CD4-positive, CD25-positive, alpha-beta regulatory T cell (primary cell): ENCODE measurements at regions not wholly inside any gene's neighbourhood (a gene's known extent, or its start where the extent isn't known, plus 50 kb on each side); places are given as distances from the start of the nearest gene placed in this dataset.

ENCODE experiments used
- ATAC-seq, 2 donors: fragments of 150-1000 bp; cut with Tn5 transposase; one replicate each; pipeline ENCODE4 v1.10.0; 2021; ENCODE audit warnings: low read depth in 2 of 2, moderate number of reproducible peaks in 2 of 2, moderate library complexity in 1 of 2
- DNase-seq, 3 donors: peaks; one replicate each; pipeline versions ENCODE4 v3.0.0 to v3.0.0-alpha.2; 2012 to 2022; ENCODE audit warnings: mixed read lengths in 1 of 3
- H3K27ac ChIP-seq: one replicate; pipeline ENCODE4 v1.7.0; 2013; ENCODE audit warnings: mild to moderate bottlenecking, low read length; ENCODE audit not compliant: insufficient read depth, poor library complexity, severe bottlenecking
- H3K27me3 ChIP-seq: one replicate; pipeline ENCODE4 v1.7.0; 2013; ENCODE audit warnings: low read length; ENCODE audit not compliant: control insufficient read depth, insufficient read depth
- H3K36me3 ChIP-seq: one replicate; pipeline ENCODE4 v1.7.0; 2013; ENCODE audit warnings: mild to moderate bottlenecking, low read length, moderate library complexity; ENCODE audit not compliant: control insufficient read depth, insufficient read depth
- H3K4me1 ChIP-seq: 2 replicates; pipeline ENCODE4 v1.7.0; 2013; ENCODE audit warnings: mild to moderate bottlenecking, low read length; ENCODE audit not compliant: insufficient read depth, control insufficient read depth, poor library complexity, severe bottlenecking
- H3K4me3 ChIP-seq: one replicate; pipeline ENCODE4 v1.7.0; 2013; ENCODE audit warnings: low read depth, mild to moderate bottlenecking, low read length, moderate library complexity
- H3K9me3 ChIP-seq, 2 experiments: 1 replicate in 1 of 2; 2 replicates in 1 of 2; pipeline ENCODE4 v1.7.0; 2013; ENCODE audit warnings: low read length in 2 of 2, mild to moderate bottlenecking in 1 of 2, moderate library complexity in 1 of 2; ENCODE audit not compliant: control insufficient read depth in 2 of 2
- H3K27ac Mint-ChIP-seq, 3 donors: one replicate each; pipeline ENCODE4 v1.8.0; 2020 to 2022; ENCODE audit warnings: mild to moderate bottlenecking in 3 of 3, mixed read lengths in 3 of 3, moderate library complexity in 2 of 3
- H3K27me3 Mint-ChIP-seq: one replicate; pipeline ENCODE4 v1.8.0; 2022; ENCODE audit warnings: mild to moderate bottlenecking, mixed read lengths
- H3K36me3 Mint-ChIP-seq: one replicate; pipeline ENCODE4 v1.8.0; 2020; ENCODE audit warnings: mixed read lengths
- H3K4me1 Mint-ChIP-seq, 4 donors: one replicate each; pipeline ENCODE4 v1.8.0; 2020 to 2022; ENCODE audit warnings: mixed read lengths in 4 of 4, mild to moderate bottlenecking in 1 of 4
- H3K4me3 Mint-ChIP-seq, 4 donors: one replicate each; pipeline ENCODE4 v1.8.0; 2020 to 2022; ENCODE audit warnings: mild to moderate bottlenecking in 4 of 4, mixed read lengths in 4 of 4, moderate library complexity in 3 of 4
- H3K9me3 Mint-ChIP-seq, 7 donors: one replicate each; pipeline ENCODE4 v1.8.0; 2020 to 2022; ENCODE audit warnings: mixed read lengths in 7 of 7, mild to moderate bottlenecking in 3 of 7, moderate library complexity in 2 of 7

- Histone ChIP-seq H3K4me3 (no peak overlapping the region), H3K27ac (no peak overlapping the region), H3K27me3 (no peaks in the 10 kb centered on the region), H3K4me1 (no peaks in the 10 kb centered on the region), H3K36me3 (no peaks in the 10 kb centered on the region), H3K9me3 (no peaks in the 10 kb centered on the region)
- Mint-ChIP-seq H3K36me3 (no peaks in the 10 kb centered on the region), H3K4me1 (peaks cover 0 to 2% (median 0%) of the 10 kb centered on the region in 4 donors), H3K4me3 (no peak overlapping the region), H3K9me3 (peaks cover 0 to 2% (median 0%) of the 10 kb centered on the region in 7 donors), H3K27ac (no peak overlapping the region), H3K27me3 (no peaks in the 10 kb centered on the region)
- ATAC-seq (no peak), DNase-seq (no peak)
Observed at GRCh38 chr5:118619823-118620222, 368.5 kb downstream of the DTWD2 start.

- Mint-ChIP-seq H3K4me3 (no peak overlapping the region), H3K9me3 (peaks cover 0 to 2% (median 0%) of the 10 kb centered on the region in 7 donors), H3K4me1 (peaks cover 0 to 2% (median 0%) of the 10 kb centered on the region in 4 donors), H3K36me3 (no peaks in the 10 kb centered on the region), H3K27me3 (no peaks in the 10 kb centered on the region), H3K27ac (no peak overlapping the region)
- H3K27me3 ChIP-seq, result no peaks in the 10 kb centered on the region
- no peak overlapping the region for H3K4me3 ChIP-seq
- no peaks in the 10 kb centered on the region for H3K4me1 ChIP-seq
- H3K9me3 ChIP-seq, result no peaks in the 10 kb centered on the region
- H3K27ac ChIP-seq, result no peak overlapping the region
- H3K36me3 ChIP-seq, result no peaks in the 10 kb centered on the region
- no peak for ATAC-seq
- DNase-seq, result no peak
Observed at GRCh38 chr5:118616281-118616680, 372.1 kb downstream of the DTWD2 start.

GRCh38 chr5:118614731-118615456 is 373.5 kb downstream of the DTWD2 start:
- DNase-seq (no peak), ATAC-seq (no peak)
- Histone ChIP-seq H3K27ac (no peak overlapping the region), H3K27me3 (no peaks in the 10 kb centered on the region), H3K9me3 (no peaks in the 10 kb centered on the region), H3K36me3 (no peaks in the 10 kb centered on the region), H3K4me3 (no peak overlapping the region), H3K4me1 (no peaks in the 10 kb centered on the region)
- no peaks in the 10 kb centered on the region for H3K4me1 Mint-ChIP-seq
- no peak overlapping the region for H3K4me3 Mint-ChIP-seq
- H3K9me3 Mint-ChIP-seq, result peaks cover 0 to 6% (median 0%) of the 10 kb centered on the region in 7 donors
- no peaks in the 10 kb centered on the region for H3K27me3 Mint-ChIP-seq
- H3K36me3 Mint-ChIP-seq, result no peaks in the 10 kb centered on the region
- H3K27ac Mint-ChIP-seq, result no peak overlapping the region

- Histone ChIP-seq H3K36me3 (no peaks in the 10 kb centered on the region), H3K27me3 (no peaks in the 10 kb centered on the region), H3K27ac (no peak overlapping the region), H3K4me3 (no peak overlapping the region), H3K9me3 (no peaks in the 10 kb centered on the region), H3K4me1 (no peaks in the 10 kb centered on the region)
- Mint-ChIP-seq H3K9me3 (peaks cover 0 to 4% (median 0%) of the 10 kb centered on the region in 7 donors), H3K27ac (no peak overlapping the region), H3K4me1 (no peaks in the 10 kb centered on the region), H3K36me3 (no peaks in the 10 kb centered on the region), H3K27me3 (no peaks in the 10 kb centered on the region), H3K4me3 (no peak overlapping the region)
- ATAC-seq, result no peak
- no peak for DNase-seq
Observed at GRCh38 chr5:118611332-118611945, 376.9 kb downstream of the DTWD2 start.

GRCh38 chr5:118606940-118607339 is 381.4 kb downstream of the DTWD2 start:
- Histone ChIP-seq H3K4me1 (no peaks in the 10 kb centered on the region), H3K27ac (no peak overlapping the region), H3K36me3 (no peaks in the 10 kb centered on the region), H3K27me3 (no peaks in the 10 kb centered on the region), H3K9me3 (no peaks in the 10 kb centered on the region), H3K4me3 (no peak overlapping the region)
- no peak for ATAC-seq
- H3K4me3 Mint-ChIP-seq, result no peak overlapping the region
- H3K36me3 Mint-ChIP-seq, result no peaks in the 10 kb centered on the region
- no peak overlapping the region for H3K27ac Mint-ChIP-seq
- H3K27me3 Mint-ChIP-seq, result no peaks in the 10 kb centered on the region
- no peak for DNase-seq
- H3K4me1 Mint-ChIP-seq, result no peaks in the 10 kb centered on the region
- H3K9me3 Mint-ChIP-seq, result peaks cover 0 to 4% (median 1%) of the 10 kb centered on the region in 7 donors

- DNase-seq (no peak), ATAC-seq (no peak)
- Mint-ChIP-seq H3K27me3 (no peaks in the 10 kb centered on the region), H3K36me3 (no peaks in the 10 kb centered on the region), H3K27ac (no peak overlapping the region), H3K9me3 (peaks cover 0 to 5% (median 1%) of the 10 kb centered on the region in 7 donors), H3K4me1 (no peaks in the 10 kb centered on the region), H3K4me3 (no peak overlapping the region)
- H3K4me3 ChIP-seq, result no peak overlapping the region
- H3K9me3 ChIP-seq, result no peaks in the 10 kb centered on the region
- no peaks in the 10 kb centered on the region for H3K27me3 ChIP-seq
- H3K27ac ChIP-seq, result no peak overlapping the region
- H3K36me3 ChIP-seq, result no peaks in the 10 kb centered on the region
- H3K4me1 ChIP-seq, result no peaks in the 10 kb centered on the region
Observed at GRCh38 chr5:118605761-118606160, 382.6 kb downstream of the DTWD2 start.

- peaks cover 0 to 4% (median 1%) of the 10 kb centered on the region in 7 donors for H3K9me3 Mint-ChIP-seq
- H3K36me3 ChIP-seq, result no peaks in the 10 kb centered on the region
- H3K4me3 Mint-ChIP-seq, result no peak overlapping the region
- no peaks in the 10 kb centered on the region for H3K27me3 Mint-ChIP-seq
- peaks cover 0 to 4% (median 0%) of the 10 kb centered on the region in 4 donors for H3K4me1 Mint-ChIP-seq
- DNase-seq (no peak), ATAC-seq (no peak)
- no peaks in the 10 kb centered on the region for H3K36me3 Mint-ChIP-seq
- no peaks in the 10 kb centered on the region for H3K9me3 ChIP-seq
- no peak overlapping the region for H3K27ac ChIP-seq
- no peak overlapping the region for H3K4me3 ChIP-seq
- H3K4me1 ChIP-seq, result no peaks in the 10 kb centered on the region
- no peak overlapping the region for H3K27ac Mint-ChIP-seq
- H3K27me3 ChIP-seq, result no peaks in the 10 kb centered on the region
Observed at GRCh38 chr5:118604106-118604505, 384.2 kb downstream of the DTWD2 start.

GRCh38 chr5:118603278-118603677 is 385.1 kb downstream of the DTWD2 start:
- Histone ChIP-seq H3K36me3 (no peaks in the 10 kb centered on the region), H3K27ac (no peak overlapping the region), H3K4me3 (no peak overlapping the region), H3K9me3 (no peaks in the 10 kb centered on the region), H3K4me1 (no peaks in the 10 kb centered on the region), H3K27me3 (no peaks in the 10 kb centered on the region)
- ATAC-seq, result no peak
- no peaks in the 10 kb centered on the region for H3K27me3 Mint-ChIP-seq
- H3K4me3 Mint-ChIP-seq, result no peak overlapping the region
- no peaks in the 10 kb centered on the region for H3K36me3 Mint-ChIP-seq
- H3K4me1 Mint-ChIP-seq, result peaks cover 0 to 5% (median 0%) of the 10 kb centered on the region in 4 donors
- peaks cover 0 to 4% (median 1%) of the 10 kb centered on the region in 7 donors for H3K9me3 Mint-ChIP-seq
- DNase-seq, result no peak
- H3K27ac Mint-ChIP-seq, result no peak overlapping the region
